ENCODE measurements at regions not wholly inside any gene's neighbourhood (a gene's known extent, or its start where the extent isn't known, plus 50 kb on each side); places are given as distances from the start of the nearest gene placed in this dataset.

DNA sequence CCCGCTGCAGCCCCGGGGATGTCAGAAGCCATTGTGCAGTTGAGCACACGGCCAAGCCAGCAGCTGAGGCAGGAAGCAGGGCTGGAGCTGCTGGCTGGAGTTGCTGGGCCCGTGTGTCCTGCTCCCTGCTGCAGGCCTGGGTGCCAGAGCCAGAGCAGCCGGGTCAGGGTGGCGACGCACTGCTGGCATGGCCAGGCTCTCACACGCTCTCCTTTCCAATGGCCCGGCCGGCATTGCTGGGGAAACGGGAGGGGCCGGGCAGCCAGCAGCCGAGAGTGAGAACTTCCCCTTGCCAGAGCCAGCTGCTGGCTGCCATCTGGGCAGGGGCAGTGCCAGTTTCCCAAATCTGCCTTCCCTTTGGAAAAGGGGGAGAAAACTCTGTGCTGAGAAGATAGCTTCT is 82.4 kb upstream of the PROX1 start:
- DNase-seq: no peak

DNA sequence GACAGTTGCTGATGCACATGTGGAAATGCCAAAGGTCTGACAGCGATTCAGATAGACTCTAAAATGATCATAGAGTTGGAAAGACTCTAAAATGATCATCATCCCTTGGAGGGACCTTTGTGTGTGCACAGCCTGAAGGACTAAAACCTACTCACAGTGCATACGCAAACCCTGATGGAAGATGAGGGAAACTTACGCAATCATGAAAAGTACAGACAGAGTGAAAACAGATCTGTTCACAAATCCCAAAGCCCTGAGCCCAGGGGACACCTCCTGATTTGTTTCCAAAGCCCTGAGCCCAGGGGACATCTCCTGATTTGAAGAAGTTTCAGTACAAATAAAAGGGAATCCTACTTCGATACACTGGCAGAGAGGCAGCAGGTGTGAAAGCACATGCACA is 79.3 kb upstream of the PROX1 start:
- no peak for DNase-seq

DNA sequence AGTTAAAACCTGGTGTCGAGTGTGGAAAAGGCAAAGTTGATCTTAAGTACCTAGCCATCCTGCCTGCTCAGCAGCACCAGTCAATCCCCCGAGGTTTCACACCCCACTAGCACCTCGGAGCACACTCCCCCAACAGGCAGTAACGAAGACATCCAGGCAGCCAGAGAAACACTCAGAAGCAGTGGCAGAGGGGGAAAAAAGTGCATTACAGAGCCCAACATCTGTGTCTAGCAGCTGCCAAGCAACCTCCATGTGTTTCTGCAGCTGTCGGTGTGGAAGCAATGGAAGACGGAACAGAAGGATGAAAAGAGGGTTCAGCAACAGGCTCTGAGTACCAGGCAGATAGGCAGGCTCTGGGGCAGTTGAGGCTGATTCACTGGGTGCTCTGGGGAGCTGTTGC is 73.4 kb upstream of the PROX1 start:
- DNase-seq: no peak

DNA sequence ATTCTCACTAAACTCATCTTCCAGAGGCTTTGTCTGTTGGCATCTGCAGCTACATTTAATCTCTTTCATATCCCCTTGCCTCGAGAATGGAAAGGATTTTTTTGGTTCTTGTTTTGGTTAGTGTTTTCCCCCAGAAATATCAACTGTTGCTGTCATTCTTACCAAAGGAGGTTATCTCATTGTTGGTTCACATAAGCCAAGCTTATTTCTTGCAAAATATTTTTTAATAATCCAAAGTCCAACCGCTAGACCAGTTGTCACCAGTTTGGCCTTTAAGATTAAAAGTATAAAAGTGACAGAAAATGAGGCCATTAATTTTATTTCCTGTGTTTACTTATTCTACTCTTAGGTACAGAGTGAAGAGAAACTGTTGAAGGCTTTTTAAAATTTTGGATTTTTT is 66.5 kb upstream of the PROX1 start:
- DNase-seq: no peak

DNA sequence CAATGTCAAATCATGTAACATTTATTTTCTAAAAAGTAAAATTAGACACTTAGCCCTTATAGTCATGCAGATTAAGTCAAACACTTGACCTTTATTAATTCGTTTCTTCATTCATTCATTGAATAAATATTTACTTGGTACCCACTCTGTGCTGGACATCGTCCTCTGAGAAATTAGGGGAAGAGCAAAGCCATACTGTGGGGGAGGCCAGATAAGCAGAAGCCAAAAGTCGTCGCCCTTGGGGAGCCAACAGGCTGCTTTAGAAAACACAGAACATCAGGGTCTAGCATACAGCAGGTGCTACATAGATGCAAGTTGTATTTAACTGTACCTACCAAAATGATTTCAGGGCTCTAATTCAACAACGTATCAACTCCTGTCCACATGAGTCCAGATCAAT is 66.1 kb upstream of the PROX1 start:
- DNase-seq: no peak

DNA sequence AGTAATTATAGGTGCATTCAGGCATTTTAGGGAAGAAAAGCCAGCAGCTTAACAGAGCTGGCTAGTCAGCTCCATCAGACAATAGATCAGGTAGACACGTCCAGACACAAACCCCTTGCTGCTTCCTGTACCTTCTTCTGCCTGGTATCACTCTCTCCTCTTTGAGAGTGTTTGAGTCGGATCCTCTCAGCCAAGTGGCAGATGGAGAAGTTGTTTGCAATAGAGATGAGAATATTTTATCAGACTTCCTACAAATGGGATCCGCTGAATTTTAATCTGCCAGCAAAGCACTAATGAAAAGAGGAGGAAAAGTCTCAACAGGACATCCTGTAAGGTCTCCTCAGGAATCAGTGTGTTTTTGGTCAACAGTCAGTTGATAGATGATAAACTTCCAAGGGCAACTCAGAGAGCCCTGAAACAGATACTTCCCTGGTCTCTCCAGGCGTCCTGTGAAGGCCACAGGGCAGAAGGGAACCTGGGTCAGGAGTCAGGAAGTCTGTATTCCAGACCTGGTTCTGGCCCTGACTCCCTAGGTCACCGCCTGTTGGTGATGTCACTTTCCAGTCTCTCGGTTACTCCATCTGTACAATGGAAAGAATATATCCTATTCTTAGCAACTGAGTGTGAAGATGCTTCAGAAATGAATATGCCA is 62.1 kb upstream of the PROX1 start:
- DNase-seq: no peak

DNA sequence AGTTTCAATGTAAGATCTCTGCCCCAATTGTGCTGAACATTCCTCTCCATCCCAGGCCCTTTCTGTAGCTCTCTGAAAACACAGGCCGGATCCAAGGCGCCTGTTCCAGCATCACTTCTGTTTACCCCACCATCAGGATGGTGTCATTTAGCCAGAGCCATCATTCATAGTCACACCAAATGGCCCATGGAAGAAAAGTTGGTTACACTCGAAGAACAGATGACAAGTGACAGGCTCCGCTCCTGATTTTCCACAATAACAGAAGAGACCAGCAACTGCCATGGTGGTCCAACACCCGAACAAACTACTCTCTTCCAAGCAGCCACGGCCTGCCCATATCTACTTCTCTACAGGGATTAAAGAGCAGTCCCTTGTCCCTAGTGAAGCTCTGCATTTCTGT is 59.9 kb upstream of the PROX1 start:
- DNase-seq: no peak

DNA sequence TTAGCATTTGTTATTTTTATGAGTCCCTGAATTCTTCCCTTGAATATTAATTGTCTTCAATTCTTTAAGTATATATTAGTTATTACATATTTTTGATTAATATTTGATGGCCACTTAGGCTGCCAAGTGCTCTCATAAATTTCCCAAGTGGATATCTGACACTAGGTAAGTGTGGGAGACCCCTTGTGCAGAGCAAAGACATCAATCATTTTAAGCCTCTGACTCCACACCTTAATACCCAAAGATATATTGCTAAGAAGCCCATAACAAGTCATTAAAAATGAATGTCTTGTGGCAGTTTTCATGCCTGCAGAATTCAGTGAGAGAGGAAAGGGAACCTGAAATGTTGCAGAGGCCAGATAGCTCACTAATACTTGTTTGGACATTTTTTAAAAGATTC is 58.4 kb upstream of the PROX1 start:
- DNase-seq: no peak

DNA sequence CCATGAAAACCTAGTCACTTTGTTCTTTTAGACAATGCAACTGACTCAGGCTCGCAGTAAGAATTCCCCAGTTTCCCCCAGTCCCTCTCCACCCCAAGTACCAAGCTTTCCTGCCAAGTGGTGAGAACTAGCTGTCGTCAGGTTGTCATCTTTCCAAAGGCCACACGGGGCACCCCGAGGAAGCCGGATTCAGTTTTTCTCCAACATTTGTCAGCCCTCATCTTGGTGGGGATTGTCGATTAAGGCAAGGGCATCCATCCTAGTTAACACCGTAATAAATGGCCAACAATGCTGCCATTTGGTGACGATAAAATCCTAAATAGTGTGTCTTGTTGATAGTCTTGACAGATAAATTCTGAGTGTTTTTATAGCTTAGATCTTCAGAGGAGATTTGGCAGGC is 55.9 kb upstream of the PROX1 start:
- DNase-seq: no peak

DNA sequence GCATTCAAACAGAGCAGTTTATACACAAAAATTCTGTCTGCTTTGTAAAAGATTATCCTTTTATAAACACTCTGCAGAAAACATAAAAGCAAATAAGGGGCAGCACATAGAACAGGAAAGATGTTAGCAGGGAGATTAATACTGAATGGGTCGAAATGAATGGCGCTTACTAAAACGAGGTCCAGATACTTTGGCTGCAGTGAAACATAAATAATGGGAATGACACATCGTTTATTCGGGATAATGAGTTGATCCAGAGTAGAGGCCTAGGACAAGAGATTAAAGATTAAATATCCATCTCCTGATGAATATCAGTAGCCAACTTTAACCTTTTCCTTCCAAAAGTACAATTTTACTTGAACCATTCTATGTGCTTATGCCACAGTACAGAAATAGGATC is 54.4 kb upstream of the PROX1 start:
- no peak for DNase-seq

DNA sequence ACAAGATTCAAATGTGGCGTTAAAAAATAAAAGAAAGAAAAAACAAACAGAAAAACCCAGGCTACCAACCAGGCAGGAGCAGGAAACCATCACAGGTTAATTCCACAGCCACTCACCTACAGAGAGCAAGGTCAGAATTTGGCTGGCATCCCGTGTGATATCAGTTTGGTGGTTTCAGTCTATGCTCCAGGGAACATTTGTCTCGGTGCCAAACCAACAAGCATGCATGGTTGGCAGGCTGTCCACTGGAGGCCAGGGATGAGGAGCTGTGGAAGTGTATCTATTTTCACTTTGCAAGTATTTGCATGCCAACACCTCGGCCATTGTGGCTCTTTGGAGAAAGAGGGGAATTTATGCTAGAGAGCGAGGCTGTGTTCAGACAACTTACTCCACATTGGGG is 53.1 kb upstream of the PROX1 start:
- no peak for DNase-seq

DNA sequence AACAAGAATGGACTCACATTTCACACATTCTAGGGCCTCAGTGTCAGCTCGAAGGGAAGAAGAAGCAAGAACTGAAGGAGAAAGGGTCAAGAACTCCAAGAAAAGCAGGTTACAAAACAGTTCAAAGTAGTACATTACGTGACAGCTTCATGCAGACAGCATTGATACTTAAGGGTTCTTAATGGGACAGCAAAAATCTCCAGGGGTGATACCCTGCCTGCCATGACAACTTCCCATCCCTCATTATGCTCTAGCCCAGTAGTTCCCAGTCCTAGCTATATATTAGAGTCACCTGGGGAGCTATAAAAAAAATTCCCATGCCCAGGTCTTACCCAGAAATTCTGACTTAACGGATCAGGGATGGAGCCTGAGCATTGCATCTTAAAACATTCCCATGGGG is 51.2 kb upstream of the PROX1 start:
- no peak for DNase-seq
